ENCODE measurements at regions not wholly inside any gene's neighbourhood (a gene's known extent, or its start where the extent isn't known, plus 50 kb on each side); places are given as distances from the start of the nearest gene placed in this dataset.

DNA sequence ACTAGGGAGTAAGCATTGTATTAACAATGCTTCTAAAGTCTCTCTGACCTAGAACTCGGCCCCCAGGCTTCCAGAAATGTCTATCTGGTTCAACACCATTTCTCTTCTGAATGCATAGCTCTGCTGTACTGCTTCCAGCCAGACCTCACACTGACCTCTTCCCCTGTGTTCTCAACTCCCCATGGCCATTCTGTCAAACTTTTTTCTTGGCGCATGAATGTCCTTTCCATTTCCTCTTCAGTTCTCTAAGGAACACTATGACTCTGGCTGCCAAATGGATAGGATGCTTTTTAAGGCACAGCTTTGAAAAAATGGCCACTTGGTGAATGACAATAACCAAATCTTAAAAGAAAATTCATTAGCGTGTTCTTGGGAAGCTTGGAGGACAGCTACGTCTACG is 425.8 kb downstream of the ETV1 start:
- TF ChIP-seq, protein P1, sequence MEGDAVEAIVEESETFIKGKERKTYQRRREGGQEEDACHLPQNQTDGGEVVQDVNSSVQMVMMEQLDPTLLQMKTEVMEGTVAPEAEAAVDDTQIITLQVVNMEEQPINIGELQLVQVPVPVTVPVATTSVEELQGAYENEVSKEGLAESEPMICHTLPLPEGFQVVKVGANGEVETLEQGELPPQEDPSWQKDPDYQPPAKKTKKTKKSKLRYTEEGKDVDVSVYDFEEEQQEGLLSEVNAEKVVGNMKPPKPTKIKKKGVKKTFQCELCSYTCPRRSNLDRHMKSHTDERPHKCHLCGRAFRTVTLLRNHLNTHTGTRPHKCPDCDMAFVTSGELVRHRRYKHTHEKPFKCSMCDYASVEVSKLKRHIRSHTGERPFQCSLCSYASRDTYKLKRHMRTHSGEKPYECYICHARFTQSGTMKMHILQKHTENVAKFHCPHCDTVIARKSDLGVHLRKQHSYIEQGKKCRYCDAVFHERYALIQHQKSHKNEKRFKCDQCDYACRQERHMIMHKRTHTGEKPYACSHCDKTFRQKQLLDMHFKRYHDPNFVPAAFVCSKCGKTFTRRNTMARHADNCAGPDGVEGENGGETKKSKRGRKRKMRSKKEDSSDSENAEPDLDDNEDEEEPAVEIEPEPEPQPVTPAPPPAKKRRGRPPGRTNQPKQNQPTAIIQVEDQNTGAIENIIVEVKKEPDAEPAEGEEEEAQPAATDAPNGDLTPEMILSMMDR (IDR thresholded peaks at IDR 0.05; ENCODE audit: borderline replicate concordance, extremely low read depth, low read length, poor library complexity, severe bottlenecking) = no peak
- TF ChIP-seq EZH2 (IDR thresholded peaks at IDR 0.05; ENCODE audit: borderline replicate concordance, low read depth, low read length, severe bottlenecking) = no peak

All from DND-41 (cell line).